ENCODE measurements at regions not wholly inside any gene's neighbourhood (a gene's known extent, or its start where the extent isn't known, plus 50 kb on each side); places are given as distances from the start of the nearest gene placed in this dataset.
"Not testable (repeated sequence)": the region's sequence is repeated elsewhere in the genome, so short reads cannot be mapped to it uniquely, and the experiment has no call there.

- Histone ChIP-seq H3K9me3 (peaks cover 17% of the 10 kb centered on the region; the same call in 1 of the 2 replicates), H2AFZ (ENCODE audit: low read depth) (no peak overlapping the region), H3K79me2 (ENCODE audit: insufficient read depth) (no peaks in the 10 kb centered on the region), H3K4me3 (ENCODE audit: low read depth in 2 of 2, low read length in 1 of 2) (no peak overlapping the region), H3K27me3 (ENCODE audit: insufficient read depth) (no peaks in the 10 kb centered on the region), H3F3A (replicated peaks; ENCODE audit: insufficient read depth) (no peaks in the 10 kb centered on the region), H3K4me2 (no peak overlapping the region), H4K20me1 (ENCODE audit: insufficient read depth) (no peaks in the 10 kb centered on the region), H3K9ac (no peak overlapping the region), H3K27ac (ENCODE audit: low read depth in 2 of 2, low read length in 1 of 2) (no peak overlapping the region), H3K36me3 (replicated peaks in 1 of 2; ENCODE audit: control insufficient read depth in 1 of 2, insufficient read depth in 2 of 2, low read length in 1 of 2) (no peaks in the 10 kb centered on the region), H3K9me2 (no peaks in the 10 kb centered on the region), H3K4me1 (ENCODE audit: control insufficient read depth in 1 of 2, insufficient read depth in 2 of 2, low read depth in 1 of 2, low read length in 1 of 2) (no peaks in the 10 kb centered on the region)
- ChIA-PET CTCF (no interaction called here), POLR2A (no interaction called here)
- 3% methylated on average over 10 of the region's 10 CpGs for WGBS (ENCODE audit: low lambda C conversion rate)
- no peak for DNase-seq
- TF ChIP-seq GATA2 (CRISPR knock-in tag; IDR thresholded peaks at IDR 0.05), result no peak
- no peak for TF ChIP-seq JUND (IDR thresholded peaks at IDR 0.05)
- TF ChIP-seq GABPA (IDR thresholded peaks at IDR 0.05; ENCODE audit: low read depth), result no peak
- no peak for TF ChIP-seq CHD2 (IDR thresholded peaks at IDR 0.05; ENCODE audit: low read length, partially characterized antibody)
- no peak for TF ChIP-seq TCF12 (IDR thresholded peaks at IDR 0.05)
- no peak for TF ChIP-seq ELF1 (IDR thresholded peaks at IDR 0.05)
These were observed 4800.6 kb upstream of the OR11H1 start for GRCh38 chr22:10727393-10727792.

DNA sequence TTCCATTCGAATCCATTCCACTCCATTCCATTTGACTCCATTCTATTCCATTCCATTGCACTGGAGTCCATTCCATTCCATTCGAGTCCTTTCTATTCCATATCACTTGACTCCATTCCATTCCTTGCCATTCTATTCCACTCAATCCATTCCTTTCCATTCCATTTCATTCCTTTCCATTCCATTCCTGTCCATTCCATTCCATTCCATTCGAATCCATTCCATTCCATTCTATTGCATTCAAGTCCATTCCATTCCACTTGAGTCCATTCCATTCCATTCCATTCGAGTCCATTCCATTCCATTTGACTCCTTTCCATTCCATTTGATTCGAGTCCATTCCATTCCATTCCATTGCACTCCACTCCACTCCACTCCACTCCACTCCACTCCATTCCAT is 4798.0 kb upstream of the OR11H1 start:
- POLR2A ChIA-PET; H4K20me1 ChIP-seq (ENCODE audit: insufficient read depth); H3K9me2 ChIP-seq; H3K36me3 ChIP-seq (replicated peaks in 1 of 2; ENCODE audit: control insufficient read depth in 1 of 2, insufficient read depth in 2 of 2, low read length in 1 of 2); H3K4me3 ChIP-seq (ENCODE audit: low read depth in 2 of 2, low read length in 1 of 2); H3F3A ChIP-seq (replicated peaks; ENCODE audit: insufficient read depth); H3K9ac ChIP-seq; H3K27me3 ChIP-seq (ENCODE audit: insufficient read depth); H3K27ac ChIP-seq (ENCODE audit: low read depth in 2 of 2, low read length in 1 of 2); H3K79me2 ChIP-seq (ENCODE audit: insufficient read depth); CTCF ChIA-PET; DNase-seq; H3K4me1 ChIP-seq (ENCODE audit: control insufficient read depth in 1 of 2, insufficient read depth in 2 of 2, low read depth in 1 of 2, low read length in 1 of 2); H2AFZ ChIP-seq (ENCODE audit: low read depth); H3K4me2 ChIP-seq: not testable (repeated sequence)
- 1% methylated on average over 5 of the region's 5 CpGs for WGBS (ENCODE audit: low lambda C conversion rate)
- peaks cover 17% of the 10 kb centered on the region; the same call in 1 of the 2 replicates for H3K9me3 ChIP-seq

DNA sequence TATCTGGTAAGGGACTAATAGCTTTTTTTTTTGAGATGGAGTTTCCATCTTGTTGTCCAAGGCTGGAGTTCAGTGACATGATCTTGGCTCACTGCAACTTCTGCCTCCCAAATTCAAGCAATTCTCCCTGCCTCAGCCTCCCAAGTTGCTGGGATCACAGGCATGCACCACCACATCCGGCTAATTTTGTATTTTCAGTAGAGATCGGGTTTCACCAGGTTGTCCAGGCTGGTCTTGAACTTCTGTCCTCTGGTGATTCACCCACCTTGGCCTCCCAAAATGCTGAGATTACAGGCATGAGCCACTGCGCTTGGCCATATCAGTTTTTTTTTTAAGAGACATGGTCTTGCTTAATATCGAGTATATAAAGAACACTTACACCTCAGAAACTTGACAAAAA is 4797.3 kb upstream of the OR11H1 start:
- H3K4me2 ChIP-seq; CTCF ChIA-PET; H3K27ac ChIP-seq (ENCODE audit: low read depth in 2 of 2, low read length in 1 of 2); DNase-seq; POLR2A ChIA-PET; H2AFZ ChIP-seq (ENCODE audit: low read depth); H3K4me1 ChIP-seq (ENCODE audit: control insufficient read depth in 1 of 2, insufficient read depth in 2 of 2, low read depth in 1 of 2, low read length in 1 of 2); H4K20me1 ChIP-seq (ENCODE audit: insufficient read depth); H3K79me2 ChIP-seq (ENCODE audit: insufficient read depth); H3K9ac ChIP-seq; H3K36me3 ChIP-seq (replicated peaks in 1 of 2; ENCODE audit: control insufficient read depth in 1 of 2, insufficient read depth in 2 of 2, low read length in 1 of 2); H3F3A ChIP-seq (replicated peaks; ENCODE audit: insufficient read depth); H3K27me3 ChIP-seq (ENCODE audit: insufficient read depth); H3K9me2 ChIP-seq; H3K4me3 ChIP-seq (ENCODE audit: low read depth in 2 of 2, low read length in 1 of 2): not testable (repeated sequence)
- WGBS (ENCODE audit: low lambda C conversion rate), result 2% methylated on average over 4 of the region's 4 CpGs
- peaks cover 17% of the 10 kb centered on the region; the same call in 1 of the 2 replicates for H3K9me3 ChIP-seq

GRCh38 chr22:10731246-10731974 is 4796.6 kb upstream of the OR11H1 start:
- H3K27me3 ChIP-seq (ENCODE audit: insufficient read depth); H3K4me3 ChIP-seq (ENCODE audit: low read depth in 2 of 2, low read length in 1 of 2); H3K9me2 ChIP-seq; H3K4me1 ChIP-seq (ENCODE audit: control insufficient read depth in 1 of 2, insufficient read depth in 2 of 2, low read depth in 1 of 2, low read length in 1 of 2); POLR2A ChIA-PET; H4K20me1 ChIP-seq (ENCODE audit: insufficient read depth); H3K79me2 ChIP-seq (ENCODE audit: insufficient read depth); H3F3A ChIP-seq (replicated peaks; ENCODE audit: insufficient read depth); H3K36me3 ChIP-seq (replicated peaks in 1 of 2; ENCODE audit: control insufficient read depth in 1 of 2, insufficient read depth in 2 of 2, low read length in 1 of 2); H3K4me2 ChIP-seq; H3K27ac ChIP-seq (ENCODE audit: low read depth in 2 of 2, low read length in 1 of 2); H3K9ac ChIP-seq; DNase-seq; H2AFZ ChIP-seq (ENCODE audit: low read depth); CTCF ChIA-PET: not testable (repeated sequence)
- peaks cover 17% of the 10 kb centered on the region; the same call in 1 of the 2 replicates for H3K9me3 ChIP-seq
- WGBS (ENCODE audit: low lambda C conversion rate), result 3% methylated on average over 9 of the region's 9 CpGs

- H3K79me2 ChIP-seq (ENCODE audit: insufficient read depth), result not testable (repeated sequence)
These were observed 4792.9 kb upstream of the OR11H1 start for GRCh38 chr22:10735075-10735474.

DNA sequence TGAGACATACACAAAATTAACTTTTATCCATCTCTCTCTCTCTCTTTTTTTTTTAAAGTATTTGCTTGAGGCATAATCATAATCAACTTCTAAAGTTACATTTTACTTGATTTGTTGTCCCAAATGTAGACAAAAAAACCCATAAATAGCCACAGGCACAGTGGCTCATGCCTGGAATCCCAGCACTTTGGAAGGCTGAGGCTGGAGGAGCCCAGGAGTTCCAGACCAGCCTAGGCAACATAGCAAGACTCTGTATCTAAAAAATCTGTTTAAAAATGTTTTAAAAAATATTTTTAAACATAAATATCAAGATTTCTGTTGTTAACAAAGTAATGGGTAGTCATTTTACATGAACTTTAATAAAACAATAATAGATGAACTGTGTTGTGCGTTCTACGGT is 4791.1 kb upstream of the OR11H1 start:
- H3K36me3 ChIP-seq (replicated peaks in 1 of 2; ENCODE audit: control insufficient read depth in 1 of 2, insufficient read depth in 2 of 2, low read length in 1 of 2); H3K9me2 ChIP-seq; H2AFZ ChIP-seq (ENCODE audit: low read depth); H3K79me2 ChIP-seq (ENCODE audit: insufficient read depth); H3K4me2 ChIP-seq; DNase-seq; H3K9ac ChIP-seq; H3K27me3 ChIP-seq (ENCODE audit: insufficient read depth); POLR2A ChIA-PET; H3K4me1 ChIP-seq (ENCODE audit: control insufficient read depth in 1 of 2, insufficient read depth in 2 of 2, low read depth in 1 of 2, low read length in 1 of 2); H3K4me3 ChIP-seq (ENCODE audit: low read depth in 2 of 2, low read length in 1 of 2); H3F3A ChIP-seq (replicated peaks; ENCODE audit: insufficient read depth); H3K27ac ChIP-seq (ENCODE audit: low read depth in 2 of 2, low read length in 1 of 2); H3K9me3 ChIP-seq; H4K20me1 ChIP-seq (ENCODE audit: insufficient read depth); CTCF ChIA-PET: not testable (repeated sequence)
- WGBS (ENCODE audit: low lambda C conversion rate), result 3% methylated on average over 2 of the region's 2 CpGs

More at GRCh38 chr22:10735075-10735474, 4792.9 kb upstream of the OR11H1 start:
- H3K9me3 ChIP-seq; H3K4me1 ChIP-seq (ENCODE audit: control insufficient read depth in 1 of 2, insufficient read depth in 2 of 2, low read depth in 1 of 2, low read length in 1 of 2); H3K27ac ChIP-seq (ENCODE audit: low read depth in 2 of 2, low read length in 1 of 2); H3K4me2 ChIP-seq; H2AFZ ChIP-seq (ENCODE audit: low read depth); H3K4me3 ChIP-seq (ENCODE audit: low read depth in 2 of 2, low read length in 1 of 2); H4K20me1 ChIP-seq (ENCODE audit: insufficient read depth); CTCF ChIA-PET; H3K9me2 ChIP-seq; H3K27me3 ChIP-seq (ENCODE audit: insufficient read depth); H3K9ac ChIP-seq; DNase-seq; POLR2A ChIA-PET; H3F3A ChIP-seq (replicated peaks; ENCODE audit: insufficient read depth); H3K36me3 ChIP-seq (replicated peaks in 1 of 2; ENCODE audit: control insufficient read depth in 1 of 2, insufficient read depth in 2 of 2, low read length in 1 of 2): not testable (repeated sequence)
- 3% methylated on average over 2 of the region's 2 CpGs for WGBS (ENCODE audit: low lambda C conversion rate)

All from SK-N-SH (cell line).